Ishikawa (cell line): ENCODE measurements at regions not wholly inside any gene's neighbourhood (a gene's known extent, or its start where the extent isn't known, plus 50 kb on each side); places are given as distances from the start of the nearest gene placed in this dataset.

Experiments
- CEBPB ChIP-seq: IDR thresholded peaks from 2 replicates; pipeline ENCODE4 v1.6.1; 2012
- CREB1 ChIP-seq: IDR thresholded peaks from 2 replicates; pipeline ENCODE4 v1.6.1; 2012; ENCODE audit warnings: low read depth
- EGR1 ChIP-seq: IDR thresholded peaks from 2 replicates; pipeline ENCODE4 v1.6.1; 2012
- EP300 ChIP-seq: IDR thresholded peaks from 2 replicates; pipeline ENCODE4 v1.6.1; 2012; ENCODE audit warnings: borderline replicate concordance
- FOXM1 ChIP-seq: IDR thresholded peaks from 2 replicates; pipeline ENCODE4 v1.6.1; 2012; ENCODE audit warnings: low read depth, borderline replicate concordance
- NFIC ChIP-seq: IDR thresholded peaks from 2 replicates; pipeline ENCODE4 v1.6.1; 2012
- RAD21 ChIP-seq: IDR thresholded peaks from 2 replicates; pipeline ENCODE4 v1.6.1; 2012; ENCODE audit warnings: low read depth
- TAF1 ChIP-seq: IDR thresholded peaks from 2 replicates; pipeline ENCODE4 v1.6.1; 2012; ENCODE audit warnings: low read depth, mild to moderate bottlenecking
- TCF12 ChIP-seq: IDR thresholded peaks from 2 replicates; pipeline ENCODE4 v1.6.1; 2012; ENCODE audit warnings: low read depth
- TEAD4 ChIP-seq: IDR thresholded peaks from 2 replicates; pipeline ENCODE4 v1.6.1; 2012
- YY1 ChIP-seq: IDR thresholded peaks from 2 replicates; pipeline ENCODE4 v1.6.1; 2012; ENCODE audit warnings: low read depth
- ZBTB7A ChIP-seq: IDR thresholded peaks from 2 replicates; pipeline ENCODE4 v1.6.1; 2012; ENCODE audit warnings: low read depth
- TF ChIP-seq, protein P1 (sequence below): IDR thresholded peaks from 2 replicates; pipeline ENCODE4 v1.6.1; 2012
- TF ChIP-seq, protein P2 (sequence below): IDR thresholded peaks from 2 replicates; pipeline ENCODE4 v1.6.1; 2012
- TF ChIP-seq, protein P3 (sequence below): IDR thresholded peaks from 2 replicates; pipeline ENCODE4 v1.6.1; 2012; ENCODE audit warnings: low read depth, mild to moderate bottlenecking

DNA sequence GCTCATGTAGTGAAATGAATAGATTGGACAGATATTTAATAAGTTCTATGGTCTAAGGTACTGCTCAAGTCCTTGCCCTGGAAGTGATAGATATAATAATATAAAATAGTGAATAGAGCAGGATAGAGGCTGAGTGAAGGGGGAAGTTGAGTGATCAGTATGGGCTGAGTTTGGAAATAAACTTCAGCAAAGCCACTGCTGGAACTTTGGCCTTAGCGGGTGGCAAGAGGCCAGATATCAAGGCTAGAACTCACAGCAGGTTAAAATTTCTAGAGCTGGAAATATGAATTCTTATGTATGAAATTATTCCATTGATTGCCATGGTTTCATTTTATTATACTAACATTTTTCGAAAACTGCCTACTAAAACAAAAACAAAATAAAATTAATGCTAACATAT is 267.6 kb upstream of the DPH6 start:
- no peak for TF ChIP-seq TAF1
- TF ChIP-seq, protein P1, sequence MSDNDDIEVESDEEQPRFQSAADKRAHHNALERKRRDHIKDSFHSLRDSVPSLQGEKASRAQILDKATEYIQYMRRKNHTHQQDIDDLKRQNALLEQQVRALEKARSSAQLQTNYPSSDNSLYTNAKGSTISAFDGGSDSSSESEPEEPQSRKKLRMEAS = no peak
- no peak for TF ChIP-seq FOXM1
- TF ChIP-seq ZBTB7A = no peak
- TF ChIP-seq, protein P2, sequence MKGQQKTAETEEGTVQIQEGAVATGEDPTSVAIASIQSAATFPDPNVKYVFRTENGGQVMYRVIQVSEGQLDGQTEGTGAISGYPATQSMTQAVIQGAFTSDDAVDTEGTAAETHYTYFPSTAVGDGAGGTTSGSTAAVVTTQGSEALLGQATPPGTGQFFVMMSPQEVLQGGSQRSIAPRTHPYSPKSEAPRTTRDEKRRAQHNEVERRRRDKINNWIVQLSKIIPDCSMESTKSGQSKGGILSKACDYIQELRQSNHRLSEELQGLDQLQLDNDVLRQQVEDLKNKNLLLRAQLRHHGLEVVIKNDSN = no peak
- no peak for TF ChIP-seq TCF12
- TF ChIP-seq, protein P3, sequence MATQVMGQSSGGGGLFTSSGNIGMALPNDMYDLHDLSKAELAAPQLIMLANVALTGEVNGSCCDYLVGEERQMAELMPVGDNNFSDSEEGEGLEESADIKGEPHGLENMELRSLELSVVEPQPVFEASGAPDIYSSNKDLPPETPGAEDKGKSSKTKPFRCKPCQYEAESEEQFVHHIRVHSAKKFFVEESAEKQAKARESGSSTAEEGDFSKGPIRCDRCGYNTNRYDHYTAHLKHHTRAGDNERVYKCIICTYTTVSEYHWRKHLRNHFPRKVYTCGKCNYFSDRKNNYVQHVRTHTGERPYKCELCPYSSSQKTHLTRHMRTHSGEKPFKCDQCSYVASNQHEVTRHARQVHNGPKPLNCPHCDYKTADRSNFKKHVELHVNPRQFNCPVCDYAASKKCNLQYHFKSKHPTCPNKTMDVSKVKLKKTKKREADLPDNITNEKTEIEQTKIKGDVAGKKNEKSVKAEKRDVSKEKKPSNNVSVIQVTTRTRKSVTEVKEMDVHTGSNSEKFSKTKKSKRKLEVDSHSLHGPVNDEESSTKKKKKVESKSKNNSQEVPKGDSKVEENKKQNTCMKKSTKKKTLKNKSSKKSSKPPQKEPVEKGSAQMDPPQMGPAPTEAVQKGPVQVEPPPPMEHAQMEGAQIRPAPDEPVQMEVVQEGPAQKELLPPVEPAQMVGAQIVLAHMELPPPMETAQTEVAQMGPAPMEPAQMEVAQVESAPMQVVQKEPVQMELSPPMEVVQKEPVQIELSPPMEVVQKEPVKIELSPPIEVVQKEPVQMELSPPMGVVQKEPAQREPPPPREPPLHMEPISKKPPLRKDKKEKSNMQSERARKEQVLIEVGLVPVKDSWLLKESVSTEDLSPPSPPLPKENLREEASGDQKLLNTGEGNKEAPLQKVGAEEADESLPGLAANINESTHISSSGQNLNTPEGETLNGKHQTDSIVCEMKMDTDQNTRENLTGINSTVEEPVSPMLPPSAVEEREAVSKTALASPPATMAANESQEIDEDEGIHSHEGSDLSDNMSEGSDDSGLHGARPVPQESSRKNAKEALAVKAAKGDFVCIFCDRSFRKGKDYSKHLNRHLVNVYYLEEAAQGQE = no peak
- no peak for TF ChIP-seq NFIC
- TF ChIP-seq EGR1 = no peak
- TF ChIP-seq CEBPB = no peak
- TF ChIP-seq EP300 = no peak
- TF ChIP-seq RAD21 = no peak
- no peak for TF ChIP-seq TEAD4
- TF ChIP-seq CREB1 = no peak
- TF ChIP-seq YY1 = no peak

DNA sequence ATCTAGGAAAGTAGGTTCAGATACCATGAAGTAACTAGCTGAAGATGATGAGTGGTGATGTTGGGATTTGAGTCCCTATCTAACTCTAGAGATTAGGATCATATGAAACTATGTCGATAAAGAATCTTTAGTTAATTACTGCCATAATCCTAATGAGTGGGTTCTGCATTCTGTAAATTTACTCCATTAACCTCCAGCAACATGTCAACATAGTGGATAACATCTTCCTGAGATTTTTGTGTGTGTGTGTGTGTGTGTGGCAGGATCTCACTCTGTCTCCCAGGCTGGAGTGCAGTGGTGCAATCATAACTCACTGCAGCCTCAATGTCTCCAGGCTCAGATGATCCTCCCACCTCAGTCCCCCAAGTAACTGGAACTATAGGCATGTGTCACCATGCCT is 272.9 kb upstream of the DPH6 start:
- TF ChIP-seq EP300 (no peak), TAF1 (no peak)
- TF ChIP-seq, protein P3 = no peak

DNA sequence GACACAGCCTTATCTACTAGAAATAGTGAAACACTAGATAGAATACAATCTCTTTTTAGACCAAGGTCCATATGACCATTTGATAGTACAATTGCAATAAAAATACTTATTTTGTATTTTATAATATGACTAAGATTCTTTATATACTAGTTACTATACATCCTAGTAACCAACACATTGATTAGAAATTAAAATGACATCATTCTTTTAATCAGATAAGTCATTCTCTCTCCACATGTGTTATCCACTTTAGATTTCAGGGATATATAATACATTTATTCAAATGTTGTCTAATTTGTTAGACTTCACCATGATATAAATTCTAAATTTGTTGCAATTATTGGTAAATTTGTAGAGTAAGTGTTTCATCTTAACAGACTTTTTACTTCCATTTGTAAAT is 276.2 kb upstream of the DPH6 start:
- TF ChIP-seq ZBTB7A (no peak), CREB1 (no peak), CEBPB (no peak), EP300 (no peak), FOXM1 (no peak), RAD21 (no peak)
- TF ChIP-seq, protein P2 = no peak

DNA sequence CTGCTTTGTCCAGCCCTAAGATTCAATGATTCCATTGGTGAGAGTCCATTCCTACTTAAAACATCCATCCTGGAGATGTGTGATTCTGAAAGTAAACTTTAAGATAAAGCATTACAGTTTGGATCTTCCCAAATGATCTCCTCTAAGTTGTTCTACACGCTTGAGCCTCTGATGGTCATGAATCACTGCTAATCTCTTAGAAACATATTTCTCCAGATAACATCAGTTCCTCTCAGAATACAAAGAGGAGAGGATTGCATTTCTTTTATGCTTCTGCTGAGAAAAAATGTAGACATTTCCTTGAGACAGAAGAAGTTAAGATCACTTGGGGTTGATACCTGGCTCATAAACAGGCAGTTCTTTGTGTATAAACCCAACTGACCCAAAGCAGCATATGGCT is 281.2 kb upstream of the DPH6 start:
- TF ChIP-seq EP300 (no peak), FOXM1 (no peak), ZBTB7A (no peak), CEBPB (no peak), CREB1 (no peak), NFIC (no peak), TEAD4 (no peak), EGR1 (no peak), YY1 (no peak), TCF12 (no peak), TAF1 (no peak), RAD21 (no peak)
- TF ChIP-seq, protein P2 = no peak
- TF ChIP-seq, protein P1 = no peak
- TF ChIP-seq, protein P3 = no peak

DNA sequence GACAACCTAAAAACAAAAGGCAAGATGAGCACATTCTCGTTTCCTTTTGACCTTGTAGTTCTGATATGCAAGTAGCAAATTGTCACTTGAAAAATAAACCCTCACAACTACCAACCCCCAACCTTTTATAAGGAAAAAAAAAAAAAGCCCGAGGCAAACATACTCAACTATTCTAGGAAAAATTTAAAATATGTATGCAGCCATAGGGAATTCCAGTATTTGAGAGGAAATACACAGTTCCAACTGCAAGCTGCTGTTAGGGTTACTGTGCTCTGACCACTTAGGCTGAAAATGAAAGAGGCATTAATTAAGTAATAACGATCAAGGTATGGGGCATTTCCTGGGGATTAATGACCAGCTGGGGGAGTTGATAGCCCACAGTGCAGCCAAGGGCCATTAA is 281.9 kb upstream of the DPH6 start:
- TF ChIP-seq, protein P3 = no peak
- no peak for TF ChIP-seq CREB1
- TF ChIP-seq CEBPB = no peak
- no peak for TF ChIP-seq TCF12
- TF ChIP-seq EGR1 = no peak
- TF ChIP-seq YY1 = no peak
- TF ChIP-seq, protein P2 = no peak
- TF ChIP-seq RAD21 = no peak
- no peak for TF ChIP-seq ZBTB7A
- TF ChIP-seq EP300 = no peak
- no peak for TF ChIP-seq TEAD4
- TF ChIP-seq, protein P1 = no peak
- TF ChIP-seq NFIC = no peak
- no peak for TF ChIP-seq TAF1
- TF ChIP-seq FOXM1 = no peak
